T-helper 2 cell treated with Interferon-gamma antibody and Interleukin-4, amounts not matched to agents 100 ng/mL and 5 ng/mL, for 36 hours (primary cell): ENCODE measurements at regions not wholly inside any gene's neighbourhood (a gene's known extent, or its start where the extent isn't known, plus 50 kb on each side); places are given as distances from the start of the nearest gene placed in this dataset.

ENCODE experiments used
- intact Hi-C: fragments of 100-400 bp; cut with micrococcal nuclease; formaldehyde crosslinking; loops from one replicate; pipeline ENCODE4 v1.15.1; 2023

GRCh38 chr10:31614611-31615010 is 295.6 kb downstream of the ZEB1 start:
- intact Hi-C loops = no loop called here

GRCh38 chr10:31612082-31612481 is 293.1 kb downstream of the ZEB1 start:
- intact Hi-C loops = no loop called here

DNA sequence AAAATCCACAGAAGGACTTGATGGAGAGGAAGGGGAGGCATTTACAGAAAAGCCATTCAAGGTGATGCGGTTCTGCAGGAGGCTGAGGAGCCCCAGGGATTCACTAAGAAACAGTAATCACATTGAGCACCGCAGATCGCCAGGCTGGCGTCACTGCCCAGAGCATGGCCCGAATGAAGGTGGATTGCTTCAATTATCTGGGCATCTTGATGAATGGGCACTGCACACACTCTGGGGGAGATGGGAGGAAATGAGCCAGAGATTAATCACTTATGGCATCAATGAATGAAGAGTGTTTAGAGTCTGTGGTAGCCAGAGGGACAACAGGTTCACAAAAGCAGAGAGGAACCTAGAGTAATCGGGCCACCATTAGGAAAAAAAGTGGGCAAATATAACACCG is 292.1 kb downstream of the ZEB1 start:
- intact Hi-C loops = no loop called here

DNA sequence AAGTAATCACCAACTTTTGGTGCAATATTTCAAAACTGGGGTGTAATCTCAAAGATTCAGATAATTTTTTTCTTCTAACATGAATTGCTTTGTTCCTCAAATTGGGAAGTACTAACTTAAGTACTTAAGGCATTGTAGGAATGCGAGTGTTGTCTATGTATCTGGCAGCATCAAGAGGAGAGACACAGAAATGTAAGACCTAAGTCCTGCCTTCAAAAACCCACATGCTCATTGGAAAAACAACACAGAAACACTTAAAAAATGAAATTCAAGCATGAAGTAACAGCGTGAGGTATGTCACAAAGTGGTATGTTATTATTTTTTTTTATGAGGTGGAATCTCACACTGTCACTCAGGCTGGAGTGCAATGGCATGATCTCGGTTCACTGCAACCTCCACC is 288.5 kb downstream of the ZEB1 start:
- intact Hi-C loops = no loop called here

DNA sequence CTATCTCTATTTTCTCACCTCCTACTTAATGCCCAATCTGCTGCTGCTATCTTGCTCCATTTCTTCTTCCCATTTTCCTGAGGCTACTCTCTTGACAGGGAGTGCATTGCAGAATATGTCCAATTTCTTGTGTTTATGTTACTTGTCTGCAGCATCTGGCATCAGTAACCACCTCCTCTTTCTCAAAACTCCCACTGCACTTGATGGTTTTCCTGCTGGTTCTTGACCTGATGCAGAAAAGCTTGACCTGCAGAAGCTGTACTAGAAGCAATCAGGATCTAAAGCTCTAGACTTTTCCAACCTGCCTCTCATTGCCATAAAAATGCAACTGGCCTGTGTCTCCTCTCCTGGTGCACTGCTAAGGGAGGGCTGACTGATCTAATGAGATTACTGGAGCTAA is 287.8 kb downstream of the ZEB1 start:
- intact Hi-C loops = no loop called here

DNA sequence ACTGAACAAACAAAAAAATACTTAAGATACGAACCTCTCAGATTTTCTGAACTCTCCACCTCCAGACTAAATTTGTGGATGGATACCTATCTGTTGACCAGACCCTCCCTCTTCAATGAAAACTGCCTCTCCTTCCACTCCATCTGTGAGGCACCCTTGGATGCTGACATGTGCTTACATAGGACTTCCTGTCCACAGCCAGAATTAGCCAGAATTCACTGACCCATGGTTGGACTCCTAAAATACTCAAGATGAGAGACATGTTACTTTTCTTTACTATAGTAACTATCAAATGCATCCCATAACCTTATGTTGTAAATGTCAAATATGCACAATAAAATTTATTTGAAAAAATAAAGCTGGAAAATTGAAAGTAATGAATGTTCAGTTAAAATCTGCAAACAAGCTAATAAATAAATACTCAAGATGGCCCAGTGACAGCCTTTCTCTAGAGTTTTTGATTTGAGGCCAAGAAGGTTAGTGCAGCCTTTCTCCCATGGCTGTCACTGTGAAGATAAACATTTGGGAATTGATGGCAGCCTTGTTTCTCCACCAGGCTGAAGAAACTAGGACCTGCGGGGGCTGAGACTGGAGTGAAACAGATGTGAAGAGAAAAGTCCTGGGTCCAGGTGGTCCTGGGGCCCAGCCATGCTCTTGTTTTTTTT is 287.0 kb downstream of the ZEB1 start:
- intact Hi-C loops = no loop called here

- intact Hi-C loops = no loop called here
Observed at GRCh38 chr10:31605426-31605825, 286.4 kb downstream of the ZEB1 start.

- intact Hi-C loops = no loop called here
Observed at GRCh38 chr10:31604646-31605170, 285.7 kb downstream of the ZEB1 start.

DNA sequence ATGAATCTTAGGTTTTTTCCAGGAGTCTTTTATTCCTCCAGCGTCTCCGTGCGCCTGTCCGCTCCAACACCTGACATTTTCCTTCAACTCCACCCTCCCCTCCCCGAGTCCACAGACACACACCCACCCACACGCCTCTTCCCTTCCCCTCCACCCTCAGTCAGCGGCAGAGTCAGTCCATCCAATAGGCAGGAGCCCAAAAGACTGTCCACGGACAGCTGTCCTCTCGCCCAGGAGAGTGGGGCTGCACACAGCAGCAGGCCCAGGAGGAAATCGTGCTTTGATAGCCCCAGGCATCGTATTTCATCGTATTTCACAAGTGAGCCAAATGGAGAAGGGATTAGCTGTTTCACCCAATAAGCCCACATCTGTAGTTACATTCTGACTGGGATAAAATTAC is 285.1 kb downstream of the ZEB1 start:
- intact Hi-C loops = no loop called here

- intact Hi-C loops = loop anchor here (1.0 kb wide), 2 partner anchors 157 to 572 kb away; partner anchors contain the start of gene ZNF438
Observed at GRCh38 chr10:31603235-31604087, 284.4 kb downstream of the ZEB1 start.

GRCh38 chr10:31602541-31603234 is 283.7 kb downstream of the ZEB1 start:
- intact Hi-C loops = loop anchor here (1.0 kb wide), 2 partner anchors 158 to 571 kb away; partner anchors contain the start of gene ZNF438

DNA sequence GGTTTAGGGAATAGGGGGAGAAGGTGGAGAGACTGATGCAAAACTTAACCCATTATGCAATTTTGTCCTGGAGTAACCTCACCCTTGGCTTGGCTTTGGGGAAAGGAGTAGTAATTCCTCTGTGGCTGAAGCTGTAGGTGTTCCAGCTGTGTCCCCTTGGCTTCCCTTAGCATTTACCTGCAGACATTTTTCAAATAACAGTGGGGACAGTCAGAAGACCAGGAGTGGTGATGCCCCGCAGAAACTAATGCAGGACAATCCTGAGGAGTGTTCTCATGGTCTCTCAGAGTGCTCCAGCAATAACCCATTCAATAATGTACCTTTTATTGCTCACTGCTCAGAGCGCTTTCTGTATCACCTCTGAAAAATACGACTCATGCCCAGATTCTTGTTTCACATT is 282.1 kb downstream of the ZEB1 start:
- intact Hi-C loops = no loop called here

DNA sequence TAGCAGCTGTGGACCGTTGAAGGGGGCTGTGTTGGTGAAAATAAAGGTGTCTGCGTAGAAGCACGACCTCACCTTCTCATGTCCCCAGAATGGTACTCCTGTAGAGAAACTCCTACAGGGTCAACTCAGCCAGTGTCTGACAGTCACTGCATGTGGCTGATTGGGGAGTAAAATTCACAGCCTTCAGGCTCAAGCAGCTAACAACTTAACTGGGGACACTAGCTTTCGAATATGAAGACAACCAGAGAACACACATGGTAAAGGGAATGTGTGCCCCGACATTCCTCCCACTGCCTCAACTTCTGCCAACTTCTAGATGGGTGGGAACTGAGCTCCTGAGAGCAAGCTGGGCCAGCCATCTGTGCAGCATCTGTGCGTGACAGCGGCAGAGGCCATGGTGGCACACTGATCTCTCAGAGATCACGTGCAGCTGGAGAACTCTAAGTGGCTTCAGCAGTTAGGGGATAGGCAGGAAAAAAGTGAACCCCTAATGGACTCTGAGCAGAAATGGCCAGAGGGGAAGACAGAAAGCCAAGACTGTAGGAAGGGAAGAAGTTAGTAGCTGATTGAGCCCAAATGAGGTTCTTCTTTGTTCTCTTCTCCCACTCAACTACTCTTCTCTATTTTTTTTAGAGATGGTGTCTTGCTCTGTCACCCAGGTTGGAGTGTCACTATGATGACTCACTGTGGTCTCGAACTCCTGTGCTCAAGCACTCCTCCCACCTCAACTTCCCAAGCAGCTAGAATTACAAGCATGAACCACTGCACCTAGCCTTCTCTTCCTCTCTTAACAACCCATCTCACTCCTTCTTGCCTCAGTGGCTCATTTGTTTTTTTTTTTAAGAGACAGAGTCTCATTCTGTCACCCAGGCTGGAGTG is 280.8 kb downstream of the ZEB1 start:
- intact Hi-C loops = no loop called here

GRCh38 chr10:31596765-31597164 is 277.7 kb downstream of the ZEB1 start:
- intact Hi-C loops = no loop called here

DNA sequence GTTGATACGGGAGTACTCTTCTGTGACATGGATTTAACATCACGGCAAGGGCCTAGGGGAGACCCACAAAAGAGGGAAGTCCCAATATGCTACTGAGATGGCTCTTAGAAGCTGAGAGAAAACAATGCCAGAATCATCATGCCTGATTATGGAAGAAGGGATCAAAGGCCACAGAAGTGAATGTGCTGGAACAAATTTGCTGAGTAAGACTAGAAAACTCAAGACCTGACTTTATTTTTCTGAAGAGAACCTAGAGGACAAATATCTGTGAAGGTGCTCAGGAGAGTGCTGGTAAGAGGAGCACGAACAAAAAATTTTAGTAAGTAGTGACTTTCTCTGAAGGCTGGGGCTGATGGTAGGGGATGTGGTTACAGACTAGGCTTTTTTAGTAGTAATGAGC is 277.0 kb downstream of the ZEB1 start:
- intact Hi-C loops = no loop called here

DNA sequence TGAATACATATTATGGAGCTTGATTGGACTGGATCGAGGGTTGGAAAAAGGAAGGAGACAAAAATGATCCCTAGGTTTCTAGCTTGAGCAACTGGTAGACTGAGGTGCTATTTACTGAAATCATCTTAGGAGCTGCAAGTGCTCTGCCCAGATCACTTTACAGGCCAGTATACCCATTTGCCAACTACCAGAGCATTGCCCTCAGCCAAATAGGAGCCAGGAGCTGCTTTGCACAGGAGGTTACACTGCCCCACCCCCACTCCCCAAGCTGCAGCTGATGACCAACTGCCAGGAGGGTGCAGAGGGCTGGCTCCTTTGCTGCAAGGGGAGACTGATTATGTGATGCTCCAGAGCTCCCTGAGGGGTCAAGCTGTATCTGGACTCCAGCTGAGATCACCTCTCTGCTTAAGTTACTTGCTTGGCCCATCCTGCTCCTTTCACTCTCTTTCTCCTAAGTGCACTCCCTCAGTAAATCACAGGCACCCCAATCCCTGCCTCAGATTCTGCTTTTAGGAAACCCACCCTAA is 275.4 kb downstream of the ZEB1 start:
- intact Hi-C loops = no loop called here

DNA sequence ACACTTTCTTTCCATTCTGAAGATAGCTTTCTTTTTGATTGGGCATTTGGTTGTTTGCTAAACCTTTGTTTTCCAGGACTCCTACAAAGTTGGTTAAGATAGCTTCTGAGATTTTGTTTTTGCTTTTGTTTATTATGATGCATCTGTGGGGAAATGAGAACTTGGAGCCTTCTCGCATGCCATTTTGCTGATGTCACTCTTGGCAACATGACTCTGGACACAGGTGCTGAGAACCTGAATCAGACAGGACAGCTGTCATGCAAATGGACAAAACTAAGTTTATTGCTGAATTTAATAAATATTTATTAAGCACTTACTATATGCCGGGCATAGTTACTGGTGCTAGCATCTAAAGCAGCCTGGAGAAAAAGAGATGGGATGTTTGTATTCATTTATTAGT is 274.1 kb downstream of the ZEB1 start:
- intact Hi-C loops = no loop called here

- intact Hi-C loops = no loop called here
Observed at GRCh38 chr10:31591569-31591968, 272.6 kb downstream of the ZEB1 start.

GRCh38 chr10:31590023-31590800 is 271.2 kb downstream of the ZEB1 start:
- intact Hi-C loops = no loop called here

- intact Hi-C loops = no loop called here
Observed at GRCh38 chr10:31587691-31588090, 268.7 kb downstream of the ZEB1 start.
